OCI-M2 (cell line): ENCODE measurements at regions not wholly inside any gene's neighbourhood (a gene's known extent, or its start where the extent isn't known, plus 50 kb on each side); places are given as distances from the start of the nearest gene placed in this dataset.

Experiments used
- DNase-seq: peaks from one replicate; lab custom pipeline; 2025; ENCODE audit not compliant: unreplicated experiment; lab: John Stamatoyannopoulos, UW

DNA sequence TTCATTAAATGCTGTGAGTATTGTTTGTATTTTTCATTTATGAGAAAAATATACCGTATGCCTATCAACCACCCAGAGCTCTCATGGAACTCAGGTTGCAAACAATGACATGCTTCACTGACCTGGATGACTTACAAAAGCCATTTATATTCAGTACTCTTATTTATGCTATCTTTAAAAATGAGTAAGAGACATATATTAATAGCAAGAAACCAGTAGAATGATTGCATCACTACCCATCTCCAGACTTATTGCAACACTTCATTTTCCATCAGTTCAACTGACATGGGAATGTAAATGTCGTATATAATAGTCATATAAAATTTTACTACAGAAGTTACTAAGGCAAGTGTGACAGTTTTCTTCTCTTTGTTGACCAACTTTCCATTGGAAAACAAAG, 69.1 kb downstream of the OTP start:
- DNase-seq, result no peak

DNA sequence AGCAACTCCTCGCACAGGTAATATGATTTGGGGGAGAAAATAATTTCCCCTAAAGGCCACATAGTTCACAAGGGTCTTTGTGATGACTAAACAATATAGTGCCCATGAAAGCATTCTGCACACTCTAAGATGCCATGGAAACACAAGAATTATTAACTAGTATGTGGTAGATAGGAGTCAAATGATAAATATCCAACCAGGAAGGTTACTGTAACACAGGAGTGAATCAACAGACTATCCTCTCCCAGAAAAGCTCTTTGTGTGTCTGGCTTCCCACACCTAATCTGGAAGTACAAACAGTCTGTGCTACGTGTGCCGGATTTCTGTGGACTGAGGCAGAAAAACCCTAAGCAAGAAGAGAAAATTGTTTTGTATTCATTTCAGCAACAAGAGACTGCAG, 70.0 kb downstream of the OTP start:
- DNase-seq, result no peak

DNA sequence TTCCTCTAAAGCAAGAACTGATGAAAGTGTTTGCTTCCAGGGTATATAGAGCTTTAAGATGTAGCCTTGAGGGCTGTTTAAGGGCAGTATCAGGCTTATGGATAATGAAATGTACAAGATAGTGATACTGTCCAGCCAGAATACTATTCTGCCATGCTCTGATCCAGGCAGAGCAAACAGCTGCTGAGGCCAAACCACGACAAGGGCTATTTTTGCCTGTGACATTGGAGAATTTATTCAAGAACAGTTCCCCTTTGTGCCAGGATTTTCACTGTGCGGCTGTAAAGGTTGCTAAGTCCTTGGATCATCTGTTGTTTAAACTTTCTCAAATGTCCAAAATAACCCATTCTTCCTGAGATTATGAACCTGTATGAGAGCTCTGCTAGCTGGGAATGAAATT, 70.4 kb downstream of the OTP start:
- no peak for DNase-seq

DNA sequence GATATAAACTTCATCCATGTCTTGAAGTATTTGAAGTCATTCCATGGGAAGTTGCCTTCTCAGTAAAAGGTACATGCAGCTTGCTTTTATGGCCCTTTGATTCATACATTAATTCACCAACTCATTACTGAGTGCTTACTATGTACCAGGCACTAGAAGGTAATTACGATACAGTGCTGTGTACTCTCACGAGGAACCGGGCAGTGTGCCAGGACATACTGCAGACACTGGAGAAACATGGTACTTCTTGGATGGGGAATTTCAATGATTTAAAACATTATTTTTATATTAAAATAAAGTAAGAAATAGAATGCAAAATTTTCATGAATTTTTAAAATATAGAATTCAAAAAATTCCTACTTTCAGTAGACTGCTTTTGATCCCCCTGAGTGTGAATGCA, 71.4 kb upstream of the WDR41 start:
- DNase-seq, result no peak

DNA sequence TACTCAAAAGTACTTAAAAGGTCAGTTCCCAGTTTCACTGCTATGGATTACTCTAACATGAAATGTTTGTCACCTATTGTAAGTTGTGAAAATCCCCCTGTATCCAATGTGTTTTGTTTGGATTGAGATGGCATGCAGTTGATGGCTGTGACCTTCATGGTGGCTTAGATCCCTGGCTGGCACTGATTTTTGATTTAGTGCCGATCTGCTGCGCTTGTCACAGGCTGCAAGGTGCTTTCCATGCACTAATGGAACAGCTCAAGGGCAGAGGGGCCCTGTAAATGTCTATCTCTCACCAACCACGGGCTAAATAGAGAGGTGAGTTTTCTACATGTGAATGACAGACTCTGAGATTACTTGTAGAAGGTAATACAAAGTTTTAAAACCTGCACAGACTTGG, 69.8 kb upstream of the WDR41 start:
- DNase-seq, result no peak

DNA sequence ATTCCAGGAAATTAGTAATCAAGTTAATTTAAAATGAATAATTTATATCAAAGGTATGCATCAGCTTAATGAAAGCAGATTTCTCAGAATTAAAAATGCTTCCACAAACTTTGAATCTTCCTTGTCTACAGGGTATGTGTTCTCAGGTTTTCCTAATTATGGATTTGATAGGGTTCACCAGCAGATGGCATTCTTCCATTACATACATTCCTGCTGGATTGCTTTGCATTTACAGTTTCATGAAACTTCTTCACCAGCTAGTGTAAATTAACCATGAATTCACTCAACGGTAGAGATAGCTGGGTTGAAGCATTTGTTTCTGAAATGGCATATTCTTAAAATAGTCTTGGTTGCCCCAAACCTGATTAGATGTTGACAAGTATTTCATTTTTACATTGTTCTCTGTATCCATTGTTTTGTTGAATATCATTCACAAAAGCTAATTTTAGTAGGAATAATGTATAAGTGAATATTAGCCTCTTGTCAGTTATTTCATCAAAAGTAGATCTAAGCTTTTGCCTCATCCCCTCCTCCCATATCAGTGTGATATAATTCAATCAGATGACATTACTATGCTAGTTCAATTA, 68.7 kb upstream of the WDR41 start:
- peak; percentile 5 for DNase-seq

DNA sequence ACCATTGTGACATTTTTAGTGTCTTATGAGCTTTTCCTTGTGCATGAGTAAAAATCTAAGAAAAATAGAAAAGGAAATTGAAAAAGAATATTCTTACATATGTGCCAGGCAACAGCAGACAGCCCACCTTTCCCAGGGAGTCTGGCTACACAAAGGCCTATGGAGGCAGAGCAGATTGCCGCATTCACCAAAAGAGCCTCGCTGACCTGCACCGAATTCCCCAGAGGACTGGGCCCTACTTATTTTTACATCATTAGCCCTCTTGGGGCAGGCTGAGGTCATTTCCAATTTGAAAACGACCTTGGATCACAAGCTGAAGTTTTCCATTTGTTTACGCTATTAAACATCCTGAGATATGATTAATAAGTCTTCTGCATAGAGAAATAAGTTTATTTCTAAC, 66.2 kb upstream of the WDR41 start:
- no peak for DNase-seq

DNA sequence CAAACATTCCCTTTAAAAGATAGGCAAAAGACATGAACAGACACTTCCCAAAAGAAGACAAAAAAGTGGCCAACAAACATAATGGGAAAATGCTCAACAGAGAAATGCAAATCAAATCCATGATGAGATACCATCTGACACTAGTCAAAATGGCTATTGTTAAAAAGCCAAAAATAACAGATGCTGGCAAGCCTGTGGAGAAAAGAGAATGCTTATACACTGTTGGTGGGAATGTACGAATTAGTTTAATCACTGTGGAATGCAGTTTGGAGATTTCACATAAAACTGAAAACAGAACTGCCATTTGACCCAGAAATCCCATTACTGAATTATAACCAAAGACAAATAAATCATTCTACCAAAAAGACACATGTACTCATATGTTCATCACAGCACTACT, 58.3 kb upstream of the WDR41 start:
- DNase-seq, result no peak

DNA sequence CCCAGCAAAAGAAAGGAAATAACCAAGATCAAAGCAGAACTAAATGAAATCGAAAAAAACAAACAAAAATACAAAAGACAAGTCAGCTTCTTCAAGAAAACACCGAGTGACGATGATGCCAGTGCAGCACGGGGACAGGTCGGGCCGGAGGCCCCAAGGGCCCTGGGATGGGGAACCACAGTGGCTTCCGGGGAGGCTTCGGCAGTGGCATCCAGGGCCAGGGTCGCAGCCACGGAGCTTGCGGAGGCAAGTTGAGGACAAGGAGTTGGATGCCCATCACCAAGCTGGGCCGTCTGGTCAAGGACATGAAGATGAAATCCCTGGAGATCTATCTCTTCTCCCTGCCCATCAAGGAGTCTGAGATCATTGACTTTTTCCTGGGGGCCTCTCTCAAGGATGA, 53.2 kb upstream of the WDR41 start:
- no peak for DNase-seq
